Body of pancreas (tissue), 4 donors: ENCODE measurements at regions not wholly inside any gene's neighbourhood (a gene's known extent, or its start where the extent isn't known, plus 50 kb on each side); places are given as distances from the start of the nearest gene placed in this dataset.

Experiments used
- ATAC-seq: fragments of 150-250 bp; one replicate; pipeline ENCODE4 v1.9.1; 2016
- DNase-seq, 4 donors: peaks; one replicate each; pipeline ENCODE4 v3.0.0-alpha.2; 2019
- H3K27ac ChIP-seq, 4 donors: fragments of 200-600 bp; sonication (generic); 1 replicate in 3 of 4; 2 replicates in 1 of 4; pipeline versions ENCODE4 v1.5.1 to v1.6.1; 2016 to 2019; ENCODE audit warnings: mild to moderate bottlenecking in 1 of 4, mixed read lengths in 1 of 4, moderate library complexity in 1 of 4
- H3K27me3 ChIP-seq, 2 donors: fragments of 200-600 bp; sonication (generic); one replicate each; pipeline ENCODE4 v1.6.0; 2016; ENCODE audit warnings: mild to moderate bottlenecking in 1 of 2
- H3K36me3 ChIP-seq, 2 donors: fragments of 200-600 bp; sonication (generic); replicated peaks in 1 of 2; 2 replicates each; pipeline ENCODE4 v1.5.1; 2016; ENCODE audit warnings: low read depth in 2 of 2; ENCODE audit not compliant: insufficient read depth in 1 of 2
- H3K4me1 ChIP-seq: fragments of 200-600 bp; sonication (generic); one replicate; pipeline ENCODE4 v1.6.0; 2016
- H3K4me3 ChIP-seq, 2 donors: fragments of 200-600 bp; sonication (generic); 1 replicate in 1 of 2; 2 replicates in 1 of 2; pipeline ENCODE4 v1.5.1; 2016 to 2019
- H3K9me3 ChIP-seq, 3 donors: fragments of 200-600 bp; sonication (generic); 1 replicate in 2 of 3; 2 replicates in 1 of 3; pipeline ENCODE4 v1.5.1; 2016
- POLR2A ChIP-seq, 3 donors: fragments of 450-650 bp; IDR thresholded peaks; one replicate each; pipeline ENCODE4 v1.6.1; 2016; ENCODE audit warnings: antibody characterized with exemption in 3 of 3, mild to moderate bottlenecking in 2 of 3
- WGBS, 2 donors: methylation state at CpG; one replicate each; pipeline ENCODE4 v1.1.5; 2017; 5-methylcytosine and 5-hydroxymethylcytosine counted together
- intact Hi-C: fragments of 100-400 bp; cut with DNase I; formaldehyde crosslinking; loops from one replicate; pipeline ENCODE4 v1.15.1; 2023
- TF ChIP-seq, protein P1 (sequence below), 7 experiments: fragments of 450-650 bp in 4 of 7; fragments of 200-600 bp in 3 of 7; sonication (generic) in 3 of 7; IDR thresholded peaks; one replicate each; pipeline ENCODE4 v1.5.1; 2016 to 2019; ENCODE audit warnings: antibody characterized with exemption in 7 of 7

- intact Hi-C loops = no loop called here
- ATAC-seq (no peak), DNase-seq (no peak)
- Histone ChIP-seq H3K27ac (no peak overlapping the region), H3K27me3 (no peaks in the 10 kb centered on the region), H3K36me3 (no peaks in the 10 kb centered on the region), H3K9me3 (no peaks in the 10 kb centered on the region), H3K4me3 (no peak overlapping the region), H3K4me1 (no peaks in the 10 kb centered on the region)
- 72 to 77% methylated on average over 1 of the region's 1 CpG for WGBS, 2 donors
- no peak for TF ChIP-seq POLR2A (IDR thresholded peaks at IDR 0.05)
- TF ChIP-seq, protein P1, sequence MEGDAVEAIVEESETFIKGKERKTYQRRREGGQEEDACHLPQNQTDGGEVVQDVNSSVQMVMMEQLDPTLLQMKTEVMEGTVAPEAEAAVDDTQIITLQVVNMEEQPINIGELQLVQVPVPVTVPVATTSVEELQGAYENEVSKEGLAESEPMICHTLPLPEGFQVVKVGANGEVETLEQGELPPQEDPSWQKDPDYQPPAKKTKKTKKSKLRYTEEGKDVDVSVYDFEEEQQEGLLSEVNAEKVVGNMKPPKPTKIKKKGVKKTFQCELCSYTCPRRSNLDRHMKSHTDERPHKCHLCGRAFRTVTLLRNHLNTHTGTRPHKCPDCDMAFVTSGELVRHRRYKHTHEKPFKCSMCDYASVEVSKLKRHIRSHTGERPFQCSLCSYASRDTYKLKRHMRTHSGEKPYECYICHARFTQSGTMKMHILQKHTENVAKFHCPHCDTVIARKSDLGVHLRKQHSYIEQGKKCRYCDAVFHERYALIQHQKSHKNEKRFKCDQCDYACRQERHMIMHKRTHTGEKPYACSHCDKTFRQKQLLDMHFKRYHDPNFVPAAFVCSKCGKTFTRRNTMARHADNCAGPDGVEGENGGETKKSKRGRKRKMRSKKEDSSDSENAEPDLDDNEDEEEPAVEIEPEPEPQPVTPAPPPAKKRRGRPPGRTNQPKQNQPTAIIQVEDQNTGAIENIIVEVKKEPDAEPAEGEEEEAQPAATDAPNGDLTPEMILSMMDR (IDR thresholded peaks at IDR 0.05) = no peak
These were observed 444.1 kb upstream of the PSMD7 start for GRCh38 chr16:73852561-73852960.

GRCh38 chr16:73848993-73849392 is 447.6 kb upstream of the PSMD7 start:
- TF ChIP-seq, protein P1 (IDR thresholded peaks at IDR 0.05) = no peak
- TF ChIP-seq POLR2A (IDR thresholded peaks at IDR 0.05) = no peak

DNA sequence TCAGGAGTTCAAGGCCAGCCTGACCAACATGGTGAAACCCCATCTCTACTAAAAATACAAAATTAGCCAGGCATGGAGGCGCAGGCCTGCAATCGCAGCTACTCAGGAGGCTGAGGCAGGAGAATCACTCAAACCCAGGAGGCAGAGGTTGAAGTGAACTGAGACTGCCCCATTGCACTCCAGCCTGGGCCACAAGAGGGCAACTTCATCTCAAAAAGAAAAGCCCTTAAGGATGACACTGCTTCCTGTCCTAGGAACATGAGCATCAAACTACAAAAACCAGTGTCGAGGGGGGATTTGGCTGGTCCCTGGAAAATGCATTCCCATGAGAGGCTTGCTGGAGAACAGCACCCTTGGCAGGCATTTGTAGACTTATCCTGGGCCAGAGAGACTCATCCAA is 449.5 kb upstream of the PSMD7 start:
- intact Hi-C loops = no loop called here
- TF ChIP-seq, protein P1 (IDR thresholded peaks at IDR 0.05) = no peak
- no peak for TF ChIP-seq POLR2A (IDR thresholded peaks at IDR 0.05)
- Histone ChIP-seq H3K9me3 (no peaks in the 10 kb centered on the region), H3K36me3 (no peaks in the 10 kb centered on the region), H3K4me3 (no peak overlapping the region), H3K4me1 (no peaks in the 10 kb centered on the region), H3K27ac (no peak overlapping the region), H3K27me3 (no peaks in the 10 kb centered on the region)
- no peak for ATAC-seq
- 84 to 100% methylated on average over 2 to 3 of the region's 3 CpGs for WGBS, 2 donors
- DNase-seq = no peak

More at GRCh38 chr16:73848993-73849392, 447.6 kb upstream of the PSMD7 start:
- DNase-seq (no peak), ATAC-seq (no peak)
- no peaks in the 10 kb centered on the region for H3K36me3 ChIP-seq
- no peak overlapping the region for H3K4me3 ChIP-seq
- intact Hi-C loops = no loop called here
- 64 to 70% methylated on average over 4 of the region's 4 CpGs for WGBS, 2 donors
- no peaks in the 10 kb centered on the region for H3K4me1 ChIP-seq
- no peaks in the 10 kb centered on the region for H3K27me3 ChIP-seq
- H3K27ac ChIP-seq = no peak overlapping the region
- H3K9me3 ChIP-seq = no peaks in the 10 kb centered on the region

GRCh38 chr16:73846356-73846755 is 450.3 kb upstream of the PSMD7 start:
- Histone ChIP-seq H3K4me3 (no peak overlapping the region), H3K9me3 (no peaks in the 10 kb centered on the region), H3K27me3 (no peaks in the 10 kb centered on the region), H3K36me3 (no peaks in the 10 kb centered on the region), H3K4me1 (no peaks in the 10 kb centered on the region), H3K27ac (no peak overlapping the region)
- intact Hi-C loops = no loop called here
- no peak for TF ChIP-seq POLR2A (IDR thresholded peaks at IDR 0.05)
- TF ChIP-seq, protein P1 (IDR thresholded peaks at IDR 0.05) = no peak
- no peak for DNase-seq
- no peak for ATAC-seq
- 67 to 75% methylated on average over 7 of the region's 7 CpGs for WGBS, 2 donors

- no peaks in the 10 kb centered on the region for H3K36me3 ChIP-seq
- WGBS, 2 donors = 87 to 95% methylated on average over 3 of the region's 3 CpGs
- no peak for ATAC-seq
These were observed 450.6 kb upstream of the PSMD7 start for GRCh38 chr16:73846007-73846330.

More at GRCh38 chr16:73846007-73846330, 450.6 kb upstream of the PSMD7 start:
- no peak for DNase-seq
- intact Hi-C loops = no loop called here
- H3K4me3 ChIP-seq = no peak overlapping the region
- H3K27me3 ChIP-seq = no peaks in the 10 kb centered on the region
- no peaks in the 10 kb centered on the region for H3K9me3 ChIP-seq
- TF ChIP-seq, protein P1 (IDR thresholded peaks at IDR 0.05) = no peak
- no peak overlapping the region for H3K27ac ChIP-seq
- no peaks in the 10 kb centered on the region for H3K4me1 ChIP-seq
